ENCODE measurements at regions not wholly inside any gene's neighbourhood (a gene's known extent, or its start where the extent isn't known, plus 50 kb on each side); places are given as distances from the start of the nearest gene placed in this dataset.
"Not testable (repeated sequence)": the region's sequence is repeated elsewhere in the genome, so short reads cannot be mapped to it uniquely, and the experiment has no call there.

DNA sequence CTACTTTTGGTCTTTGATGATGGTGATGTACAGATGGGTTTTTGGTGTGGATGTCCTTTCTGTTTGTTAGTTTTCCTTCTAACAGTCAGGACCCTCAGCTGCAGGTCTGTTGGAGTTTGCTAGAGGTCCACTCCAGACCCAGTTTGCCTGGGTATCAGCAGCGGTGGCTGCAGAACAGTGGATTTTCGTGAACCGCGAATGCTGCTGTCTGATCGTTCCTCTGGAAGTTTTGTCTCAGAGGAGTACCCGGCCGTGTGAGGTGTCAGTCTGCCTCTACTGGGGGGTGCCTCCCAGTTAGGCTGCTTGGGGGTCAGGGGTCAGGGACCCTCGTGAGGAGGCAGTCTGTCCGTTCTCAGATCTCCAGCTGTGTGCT, 56.6 kb upstream of the TNFAIP8 start:
- peaks cover 49% of the 10 kb centered on the region for H3K9me3 ChIP-seq
- not testable (repeated sequence) for H3K27me3 ChIP-seq, H4K20me1 ChIP-seq, H3K9ac ChIP-seq, H3K4me3 ChIP-seq, H3K27ac ChIP-seq, H3K4me2 ChIP-seq
- peaks cover 36% of the 10 kb centered on the region for H3K36me3 ChIP-seq
- peaks cover 22% of the 10 kb centered on the region for H3K4me1 ChIP-seq

DNA sequence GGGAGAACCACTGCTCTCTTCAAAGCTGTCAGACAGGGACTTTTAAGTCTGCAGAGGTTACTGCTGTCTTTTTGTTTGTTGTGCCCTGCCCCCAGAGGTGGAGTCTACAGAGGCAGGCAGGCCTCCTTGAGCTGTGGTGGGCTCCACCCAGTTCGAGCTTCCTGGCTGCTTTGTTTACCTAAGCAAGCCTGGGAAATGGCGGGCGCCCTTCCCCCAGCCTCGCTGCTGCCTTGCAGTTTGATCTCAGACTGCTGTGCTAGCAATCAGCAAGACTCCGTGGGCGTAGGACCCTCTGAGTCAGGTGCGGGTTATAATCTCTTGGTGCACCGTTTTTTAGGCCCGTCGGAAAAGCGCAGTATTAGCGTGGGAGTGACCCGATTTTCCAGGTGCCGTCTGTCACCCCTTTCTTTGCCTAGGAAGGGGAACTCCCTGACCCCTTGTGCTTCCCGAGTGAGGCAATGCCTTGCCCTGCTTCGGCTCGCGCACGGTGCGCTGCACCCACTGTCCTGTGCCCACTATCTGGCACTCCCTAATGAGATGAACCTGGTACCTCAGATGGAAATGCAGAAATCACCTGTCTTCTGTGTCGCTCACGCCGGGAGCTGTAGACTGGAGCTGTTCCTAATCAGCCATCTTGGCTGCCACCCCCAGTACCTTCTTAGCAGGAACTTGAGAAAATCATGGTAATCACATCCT, 56.1 kb upstream of the TNFAIP8 start:
- not testable (repeated sequence) for H3K4me3 ChIP-seq, H3K27ac ChIP-seq, H3K9ac ChIP-seq, H4K20me1 ChIP-seq, H3K27me3 ChIP-seq, H3K4me2 ChIP-seq
- Histone ChIP-seq H3K4me1 (peaks cover 28% of the 10 kb centered on the region), H3K9me3 (peaks cover 52% of the 10 kb centered on the region), H3K36me3 (peaks cover 40% of the 10 kb centered on the region)

DNA sequence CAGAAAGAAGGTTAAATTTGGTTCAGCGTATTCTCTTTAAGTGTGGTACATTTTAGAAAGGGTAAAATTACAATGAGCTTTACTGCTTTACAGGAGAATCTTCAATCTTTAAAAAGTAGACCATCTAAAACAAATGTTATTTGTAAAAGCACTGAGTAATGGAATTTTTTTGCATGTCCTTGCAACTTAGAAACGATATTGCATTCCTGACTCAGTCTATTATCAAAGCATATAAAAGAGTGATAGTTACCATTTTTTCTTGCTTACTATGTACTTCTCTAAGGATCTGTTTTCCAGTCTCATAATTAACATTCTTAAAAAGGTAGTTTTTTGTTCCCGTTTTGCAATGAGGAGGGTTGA, 55.5 kb upstream of the TNFAIP8 start:
- no peak overlapping the region for H3K9ac ChIP-seq
- H4K20me1 ChIP-seq: no peaks in the 10 kb centered on the region
- H3K4me3 ChIP-seq: no peak overlapping the region
- TF ChIP-seq Cebpa-rat (IDR thresholded peaks at IDR 0.05): no peak
- no peaks in the 10 kb centered on the region for H3K27me3 ChIP-seq
- peaks cover 41% of the 10 kb centered on the region for H3K36me3 ChIP-seq
- H3K27ac ChIP-seq: no peak overlapping the region
- no peak overlapping the region for H3K4me2 ChIP-seq
- H3K4me1 ChIP-seq: peaks cover 33% of the 10 kb centered on the region
- peaks cover 56% of the 10 kb centered on the region for H3K9me3 ChIP-seq

DNA sequence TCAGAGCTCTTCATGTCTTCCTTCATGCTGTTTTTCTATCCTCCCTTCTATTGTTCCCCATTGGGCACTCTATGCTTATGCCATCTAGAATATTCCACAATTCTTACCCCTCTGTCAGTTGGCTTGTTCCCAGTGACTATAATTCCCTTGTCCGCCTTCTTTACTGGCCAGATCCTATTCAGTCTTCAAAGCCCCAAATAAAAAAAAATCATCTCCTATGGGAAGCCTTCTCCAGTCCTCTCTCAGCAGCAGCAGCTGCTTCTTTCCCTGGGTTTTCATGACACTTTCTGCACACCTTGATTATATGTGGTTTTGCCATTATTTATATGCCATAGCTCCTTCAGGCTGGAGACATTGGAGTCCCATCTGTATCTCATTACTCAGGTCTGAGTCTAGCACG, 54.6 kb upstream of the TNFAIP8 start:
- peaks cover 58% of the 10 kb centered on the region for H3K9me3 ChIP-seq
- peaks cover 42% of the 10 kb centered on the region for H3K4me1 ChIP-seq
- peaks cover 49% of the 10 kb centered on the region for H3K36me3 ChIP-seq
- H3K4me3 ChIP-seq: no peak overlapping the region
- H3K27me3 ChIP-seq: no peaks in the 10 kb centered on the region
- no peak overlapping the region for H3K27ac ChIP-seq
- H4K20me1 ChIP-seq: no peaks in the 10 kb centered on the region
- no peak overlapping the region for H3K9ac ChIP-seq
- TF ChIP-seq Cebpa-rat (IDR thresholded peaks at IDR 0.05): no peak
- no peak overlapping the region for H3K4me2 ChIP-seq

DNA sequence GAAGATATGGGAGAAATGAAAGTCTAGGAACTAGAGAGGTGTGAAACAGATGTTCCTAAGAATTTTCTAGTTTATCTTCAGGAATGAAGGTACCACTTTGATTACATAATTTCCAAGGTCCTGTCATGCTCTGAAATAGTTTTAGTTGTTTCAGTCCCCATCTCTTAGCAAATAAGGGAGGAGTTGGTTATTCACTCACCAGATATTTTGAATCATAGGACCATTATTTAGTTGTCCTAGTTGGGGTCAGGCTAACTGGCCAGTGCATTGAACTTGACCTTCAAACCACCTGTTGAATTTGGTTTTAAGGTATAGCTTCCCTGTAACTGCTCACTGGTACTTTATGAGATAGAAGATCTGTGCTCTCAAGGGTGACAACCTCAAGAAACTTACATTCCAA, 53.9 kb upstream of the TNFAIP8 start:
- Histone ChIP-seq H3K4me1 (peaks cover 49% of the 10 kb centered on the region), H3K4me2 (0 out of 2 replicates have a peak overlapping the region, but pooled peaks have one; percentile 5)

DNA sequence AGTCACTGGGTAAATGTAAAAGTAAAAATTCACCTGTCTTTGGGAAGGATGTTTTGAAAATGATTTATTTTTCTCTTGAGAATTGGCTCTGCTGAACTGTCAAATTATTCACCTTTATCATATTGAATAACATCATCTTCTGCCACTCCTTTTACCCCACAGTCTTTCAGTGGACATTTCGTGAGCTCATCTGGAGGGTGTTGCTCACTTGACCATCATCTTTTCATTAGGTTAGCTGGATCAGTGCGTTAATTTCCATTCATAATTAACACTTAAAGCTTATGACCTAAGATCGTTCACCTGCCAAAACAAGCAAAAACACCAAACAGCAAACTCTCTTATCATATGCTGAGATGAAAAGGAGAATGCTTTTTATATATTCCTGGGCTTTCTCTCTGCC, 53.4 kb upstream of the TNFAIP8 start:
- TF ChIP-seq Cebpa-rat (IDR thresholded peaks at IDR 0.05): no peak
- H3K9me3 ChIP-seq: peaks cover 58% of the 10 kb centered on the region
- no peaks in the 10 kb centered on the region for H3K27me3 ChIP-seq
- peaks cover 55% of the 10 kb centered on the region for H3K4me1 ChIP-seq
- peaks cover 49% of the 10 kb centered on the region for H3K36me3 ChIP-seq
- H3K4me2 ChIP-seq: peak overlapping the region; percentile 5; the same call in 1 of the 2 replicates
- no peak overlapping the region for H3K9ac ChIP-seq
- no peak overlapping the region for H3K4me3 ChIP-seq
- H4K20me1 ChIP-seq: no peaks in the 10 kb centered on the region
- no peak overlapping the region for H3K27ac ChIP-seq

More for the DNA sequence above, 53.9 kb upstream of the TNFAIP8 start:
- no peak overlapping the region for H3K4me3 ChIP-seq
- H3K27ac ChIP-seq: no peak overlapping the region
- no peak overlapping the region for H3K9ac ChIP-seq
- H3K36me3 ChIP-seq: peaks cover 49% of the 10 kb centered on the region
- no peaks in the 10 kb centered on the region for H3K27me3 ChIP-seq
- H3K9me3 ChIP-seq: peaks cover 58% of the 10 kb centered on the region
- no peaks in the 10 kb centered on the region for H4K20me1 ChIP-seq
- TF ChIP-seq Cebpa-rat (IDR thresholded peaks at IDR 0.05): no peak

DNA sequence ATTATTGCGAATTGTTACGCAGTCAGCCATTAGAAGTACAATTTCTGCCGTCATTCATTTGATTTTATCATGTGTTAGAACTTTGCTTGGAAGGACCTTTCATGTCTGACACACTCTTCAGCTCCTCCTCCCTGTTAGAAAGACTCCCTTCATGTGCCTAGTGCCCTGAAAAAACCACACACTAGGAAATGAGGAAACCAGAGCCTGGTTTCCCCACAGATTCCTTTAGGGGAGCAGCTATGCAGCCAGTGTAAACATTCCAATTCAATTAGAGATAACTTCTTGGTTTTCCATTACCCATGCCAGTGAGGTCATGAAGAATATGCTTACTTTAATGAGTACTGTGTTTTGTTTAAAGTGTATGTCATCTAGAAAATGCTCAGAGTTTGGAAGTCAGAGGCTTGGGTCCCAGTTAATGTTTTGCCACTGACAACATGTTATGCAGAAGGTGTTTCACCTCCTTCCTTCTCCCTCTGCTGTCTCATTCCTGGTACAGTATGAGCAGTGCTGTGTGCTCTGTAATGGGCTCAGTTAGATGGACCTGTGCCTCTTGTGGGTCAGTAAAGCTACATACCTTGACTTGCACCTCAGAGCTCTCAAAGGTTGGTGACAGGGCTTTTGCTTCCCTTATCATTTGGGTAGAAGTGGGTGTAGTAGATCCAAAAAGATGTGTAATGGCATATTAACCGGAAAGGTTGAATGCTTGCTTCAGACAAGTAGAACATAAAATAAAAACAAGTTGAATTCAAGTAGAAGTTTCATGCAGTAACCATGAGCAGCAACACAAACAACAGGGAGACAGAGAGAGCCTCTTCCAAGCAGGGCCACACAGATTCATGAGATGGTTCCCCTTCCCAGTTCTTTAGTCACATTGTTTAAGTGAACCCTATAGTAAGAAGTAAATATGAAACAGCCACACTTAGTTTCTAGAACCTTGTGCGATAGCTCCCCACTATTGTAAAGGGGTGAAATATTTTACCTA, 52.6 kb upstream of the TNFAIP8 start:
- no peak overlapping the region for H3K4me3 ChIP-seq
- no peak for TF ChIP-seq Cebpa-rat (IDR thresholded peaks at IDR 0.05)
- H3K27me3 ChIP-seq: no peaks in the 10 kb centered on the region
- H3K4me1 ChIP-seq: peaks cover 62% of the 10 kb centered on the region
- H4K20me1 ChIP-seq: no peaks in the 10 kb centered on the region
- H3K9ac ChIP-seq: no peak overlapping the region
- H3K27ac ChIP-seq: peak overlapping the region; percentile 58
- peaks cover 58% of the 10 kb centered on the region for H3K9me3 ChIP-seq
- peaks cover 49% of the 10 kb centered on the region for H3K36me3 ChIP-seq
- H3K4me2 ChIP-seq: peak overlapping the region; percentile 5; the same call in 1 of the 2 replicates

DNA sequence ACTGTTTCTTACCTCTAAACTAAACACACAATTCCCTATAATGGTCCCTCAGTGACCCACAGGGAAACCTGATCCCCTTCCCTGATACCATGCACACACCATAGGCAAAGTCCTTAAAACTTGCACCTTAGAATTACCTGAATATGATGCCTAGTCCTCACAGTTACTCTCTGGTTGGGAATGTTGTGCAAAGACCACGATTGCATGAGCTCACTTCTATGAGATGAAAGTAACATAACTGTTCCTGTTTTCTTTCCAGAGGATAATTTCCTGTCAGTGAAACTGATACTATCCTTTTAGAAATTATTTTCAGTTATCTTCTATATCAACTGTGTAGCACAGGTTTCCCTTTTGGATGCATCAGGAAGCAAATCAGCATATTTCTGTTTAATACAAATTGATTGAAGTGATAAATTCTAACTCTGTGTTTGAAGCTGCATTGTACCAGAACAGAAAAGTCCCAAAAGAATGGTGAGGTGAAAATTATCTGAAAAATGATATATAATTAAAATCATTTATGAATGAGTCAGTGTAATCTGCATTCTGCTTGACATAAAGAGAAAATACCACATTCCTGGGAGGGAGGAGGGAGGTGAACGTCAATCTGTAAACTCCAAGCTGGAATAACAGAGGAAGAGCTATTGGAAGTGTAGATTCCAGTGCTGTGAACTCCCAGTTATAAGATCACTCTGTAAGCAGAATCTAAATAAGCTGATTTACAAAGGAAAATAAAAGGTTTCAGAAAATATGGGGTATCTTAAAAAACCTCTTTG, 51.2 kb upstream of the TNFAIP8 start:
- peaks cover 45% of the 10 kb centered on the region for H3K36me3 ChIP-seq
- peaks cover 76% of the 10 kb centered on the region for H3K4me1 ChIP-seq
- 0 out of 2 replicates have a peak overlapping the region, but pooled peaks have one; percentile 2 for H3K4me2 ChIP-seq
- H3K4me3 ChIP-seq: no peak overlapping the region; the same call in 1 of the 2 replicates
- H4K20me1 ChIP-seq: no peaks in the 10 kb centered on the region
- no peak overlapping the region for H3K9ac ChIP-seq
- peak overlapping the region; percentile 58; the same call in 1 of the 2 replicates for H3K27ac ChIP-seq
- H3K27me3 ChIP-seq: no peaks in the 10 kb centered on the region
- TF ChIP-seq Cebpa-rat (IDR thresholded peaks at IDR 0.05): no peak
- H3K9me3 ChIP-seq: peaks cover 54% of the 10 kb centered on the region
